ENCODE measurements at regions not wholly inside any gene's neighbourhood (a gene's known extent, or its start where the extent isn't known, plus 50 kb on each side); places are given as distances from the start of the nearest gene placed in this dataset.

DNA sequence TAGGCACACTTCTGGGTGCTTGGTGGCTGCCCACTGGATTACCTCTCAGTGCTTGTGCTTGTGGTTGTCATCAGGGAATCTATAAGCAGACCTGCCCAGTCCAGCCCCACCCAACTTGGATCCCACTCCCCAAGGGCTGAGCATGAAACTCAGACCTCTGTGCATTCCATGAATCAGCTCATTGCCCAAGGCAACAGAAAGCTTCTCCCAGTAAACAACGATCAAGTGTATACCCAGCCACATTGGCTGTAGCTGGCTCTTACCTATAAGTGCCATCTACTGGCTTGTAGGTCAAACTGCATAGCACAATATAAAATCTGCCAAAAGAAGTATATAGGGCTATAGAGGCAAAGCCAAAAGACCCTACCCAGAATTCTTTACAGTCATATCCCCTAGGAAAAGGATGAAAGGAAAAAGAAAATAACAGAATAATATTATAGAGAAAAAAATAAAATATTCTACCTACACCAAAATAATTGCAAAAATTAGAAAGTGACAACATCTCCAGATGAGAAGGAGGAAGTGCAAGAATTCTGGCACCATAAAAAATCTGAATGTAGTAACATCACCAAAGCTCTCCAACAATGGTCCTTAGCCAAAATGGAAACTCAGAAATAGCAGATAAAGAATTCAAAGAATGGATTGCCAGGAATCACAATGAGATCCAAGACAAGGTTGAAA is 321.0 kb upstream of the TRPC7 start:
- no peak for TF ChIP-seq EP300 (IDR thresholded peaks at IDR 0.05)
- TF ChIP-seq, protein P1, sequence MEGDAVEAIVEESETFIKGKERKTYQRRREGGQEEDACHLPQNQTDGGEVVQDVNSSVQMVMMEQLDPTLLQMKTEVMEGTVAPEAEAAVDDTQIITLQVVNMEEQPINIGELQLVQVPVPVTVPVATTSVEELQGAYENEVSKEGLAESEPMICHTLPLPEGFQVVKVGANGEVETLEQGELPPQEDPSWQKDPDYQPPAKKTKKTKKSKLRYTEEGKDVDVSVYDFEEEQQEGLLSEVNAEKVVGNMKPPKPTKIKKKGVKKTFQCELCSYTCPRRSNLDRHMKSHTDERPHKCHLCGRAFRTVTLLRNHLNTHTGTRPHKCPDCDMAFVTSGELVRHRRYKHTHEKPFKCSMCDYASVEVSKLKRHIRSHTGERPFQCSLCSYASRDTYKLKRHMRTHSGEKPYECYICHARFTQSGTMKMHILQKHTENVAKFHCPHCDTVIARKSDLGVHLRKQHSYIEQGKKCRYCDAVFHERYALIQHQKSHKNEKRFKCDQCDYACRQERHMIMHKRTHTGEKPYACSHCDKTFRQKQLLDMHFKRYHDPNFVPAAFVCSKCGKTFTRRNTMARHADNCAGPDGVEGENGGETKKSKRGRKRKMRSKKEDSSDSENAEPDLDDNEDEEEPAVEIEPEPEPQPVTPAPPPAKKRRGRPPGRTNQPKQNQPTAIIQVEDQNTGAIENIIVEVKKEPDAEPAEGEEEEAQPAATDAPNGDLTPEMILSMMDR (IDR thresholded peaks at IDR 0.05), result no peak
